Astrocyte (in vitro differentiated cells and primary cell): ENCODE measurements at regions not wholly inside any gene's neighbourhood (a gene's known extent, or its start where the extent isn't known, plus 50 kb on each side); places are given as distances from the start of the nearest gene placed in this dataset.
"Not testable (repeated sequence)": the region's sequence is repeated elsewhere in the genome, so short reads cannot be mapped to it uniquely, and the experiment has no call there.

Experiments
- DNase-seq: peaks from one replicate; pipeline ENCODE4 v3.0.0-alpha.2; 2010; ENCODE audit warnings: low read depth
- FAIRE-seq: peaks from 2 replicates; lab custom pipeline; 2011; peaks lifted over from hg19 to GRCh38; lab: Jason Lieb, UNC
- H2AFZ ChIP-seq: 2 replicates; pipeline ENCODE4 v1.6.0; 2012; ENCODE audit warnings: low read depth, low read length, inconsistent platforms
- H3K27ac ChIP-seq: 2 replicates; pipeline ENCODE4 v1.5.1; 2011; ENCODE audit warnings: low read depth, low read length, inconsistent platforms
- H3K27me3 ChIP-seq: 2 replicates; pipeline ENCODE4 v1.6.0; 2011; ENCODE audit warnings: low read length, inconsistent platforms; ENCODE audit not compliant: insufficient read depth
- H3K36me3 ChIP-seq: 2 replicates; pipeline ENCODE4 v1.5.1; 2011; ENCODE audit warnings: low read length, inconsistent platforms; ENCODE audit not compliant: insufficient read depth
- H3K4me1 ChIP-seq: 2 replicates; pipeline ENCODE4 v1.5.1; 2011; ENCODE audit warnings: low read length, inconsistent platforms; ENCODE audit not compliant: insufficient read depth
- H3K4me2 ChIP-seq: 2 replicates; pipeline ENCODE4 v1.6.0; 2012; ENCODE audit warnings: low read length, inconsistent platforms
- H3K4me3 ChIP-seq: 2 replicates; pipeline ENCODE4 v1.5.1; 2011; ENCODE audit warnings: low read depth, mild to moderate bottlenecking, low read length, inconsistent platforms; ENCODE audit not compliant: insufficient read depth
- H3K79me2 ChIP-seq: 2 replicates; pipeline ENCODE4 v1.6.0; 2012; ENCODE audit warnings: mild to moderate bottlenecking, low read length, inconsistent platforms; ENCODE audit not compliant: insufficient read depth
- H3K9ac ChIP-seq: 2 replicates; pipeline ENCODE4 v1.6.0; 2012; ENCODE audit warnings: mild to moderate bottlenecking, low read length, inconsistent platforms
- H3K9me3 ChIP-seq: 2 replicates; pipeline ENCODE4 v1.5.1; 2012; ENCODE audit warnings: low read depth, mild to moderate bottlenecking, low read length, inconsistent platforms; ENCODE audit not compliant: insufficient read depth
- H4K20me1 ChIP-seq: 2 replicates; pipeline ENCODE4 v1.6.0; 2012; ENCODE audit warnings: low read length, inconsistent platforms; ENCODE audit not compliant: insufficient read depth
- H3K27ac Mint-ChIP-seq: one replicate; pipeline ENCODE4 v1.8.0; 2021; ENCODE audit warnings: mild to moderate bottlenecking, mixed read lengths; ENCODE audit not compliant: unreplicated experiment
- H3K27me3 Mint-ChIP-seq: one replicate; pipeline ENCODE4 v1.8.0; 2021; ENCODE audit warnings: low read depth, mixed read lengths; ENCODE audit not compliant: unreplicated experiment
- H3K36me3 Mint-ChIP-seq: one replicate; pipeline ENCODE4 v1.8.0; 2021; ENCODE audit warnings: low read depth, mixed read lengths; ENCODE audit not compliant: unreplicated experiment
- H3K4me1 Mint-ChIP-seq: one replicate; pipeline ENCODE4 v1.8.0; 2021; ENCODE audit warnings: low read depth, mixed read lengths; ENCODE audit not compliant: unreplicated experiment
- H3K4me3 Mint-ChIP-seq: one replicate; pipeline ENCODE4 v1.8.0; 2021; ENCODE audit warnings: mild to moderate bottlenecking, moderate library complexity, mixed read lengths; ENCODE audit not compliant: unreplicated experiment
- H3K9me3 Mint-ChIP-seq: one replicate; pipeline ENCODE4 v1.8.0; 2021; ENCODE audit warnings: mild to moderate bottlenecking, mixed read lengths; ENCODE audit not compliant: unreplicated experiment
- CTCF ChIP-seq: IDR thresholded peaks from 2 replicates; pipeline ENCODE4 v1.5.1; 2011; ENCODE audit warnings: low read depth, mild to moderate bottlenecking, inconsistent platforms, low read length, moderate library complexity; ENCODE audit not compliant: insufficient read depth
- EZH2 ChIP-seq: IDR thresholded peaks from 2 replicates; pipeline ENCODE4 v1.6.1; 2012; ENCODE audit warnings: mild to moderate bottlenecking, low read length, inconsistent platforms; ENCODE audit not compliant: insufficient read depth

DNA sequence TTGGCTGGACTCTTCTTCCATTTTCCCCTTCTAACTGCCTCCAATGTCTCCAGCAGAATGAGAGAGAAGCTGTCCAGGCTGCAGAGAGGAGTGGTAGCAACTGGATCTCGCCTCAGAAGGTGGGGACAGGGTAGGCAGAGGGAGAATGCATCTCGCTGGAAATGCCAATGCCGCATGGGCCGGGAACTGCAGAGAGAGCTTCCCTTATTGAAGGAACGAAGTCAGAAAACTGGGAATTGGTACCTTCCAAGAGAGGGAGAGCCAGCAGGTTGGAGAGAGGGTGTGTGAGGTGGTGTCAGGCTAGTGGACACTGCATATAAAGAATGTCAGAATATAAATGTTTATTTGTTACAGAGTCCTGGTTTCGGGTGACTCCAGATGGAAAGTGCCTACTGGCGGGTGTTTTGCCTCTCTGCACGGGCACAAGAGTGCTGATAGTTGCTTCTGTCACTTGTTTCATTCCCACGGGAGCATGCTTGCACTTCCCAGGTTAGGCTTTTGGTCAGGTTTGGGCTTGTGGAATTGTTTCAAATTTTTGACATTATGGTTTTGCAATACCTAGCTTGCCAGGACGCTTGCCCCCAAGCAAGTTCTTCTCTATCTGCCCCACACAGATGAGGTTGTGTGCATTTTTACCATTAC, 156.8 kb upstream of the STS start:
- Mint-ChIP-seq H3K27ac (no peak overlapping the region), H3K4me1 (no peaks in the 10 kb centered on the region), H3K36me3 (no peaks in the 10 kb centered on the region), H3K27me3 (no peaks in the 10 kb centered on the region), H3K9me3 (no peaks in the 10 kb centered on the region), H3K4me3 (no peak overlapping the region)
- no peaks in the 10 kb centered on the region for H3K36me3 ChIP-seq
- H3K79me2 ChIP-seq = no peaks in the 10 kb centered on the region
- H3K9me3 ChIP-seq = no peaks in the 10 kb centered on the region
- H3K4me3 ChIP-seq = no peak overlapping the region
- H3K9ac ChIP-seq = no peak overlapping the region
- FAIRE-seq (no peak), DNase-seq (no peak)
- H4K20me1 ChIP-seq = no peaks in the 10 kb centered on the region
- no peak overlapping the region for H2AFZ ChIP-seq
- H3K27ac ChIP-seq = no peak overlapping the region
- no peaks in the 10 kb centered on the region for H3K27me3 ChIP-seq
- no peaks in the 10 kb centered on the region for H3K4me1 ChIP-seq
- TF ChIP-seq CTCF (no peak), EZH2 (no peak)
- no peak overlapping the region for H3K4me2 ChIP-seq

- Mint-ChIP-seq H3K4me1 (no peaks in the 10 kb centered on the region), H3K4me3 (no peak overlapping the region), H3K27me3 (no peaks in the 10 kb centered on the region), H3K27ac (no peak overlapping the region), H3K36me3 (no peaks in the 10 kb centered on the region), H3K9me3 (no peaks in the 10 kb centered on the region)
- Histone ChIP-seq H2AFZ (no peak overlapping the region), H3K4me1 (no peaks in the 10 kb centered on the region), H3K9ac (no peak overlapping the region), H3K27me3 (no peaks in the 10 kb centered on the region), H3K36me3 (no peaks in the 10 kb centered on the region), H3K27ac (no peak overlapping the region), H3K9me3 (no peaks in the 10 kb centered on the region), H3K4me3 (no peak overlapping the region), H3K4me2 (no peak overlapping the region), H3K79me2 (no peaks in the 10 kb centered on the region), H4K20me1 (no peaks in the 10 kb centered on the region)
- TF ChIP-seq CTCF = no peak
- no peak for TF ChIP-seq EZH2
- no peak for DNase-seq
- no peak for FAIRE-seq
Measured at GRCh38 chrX:6989858-6990257, 157.7 kb upstream of the STS start.

- H3K4me1 ChIP-seq, H3K4me1 Mint-ChIP-seq, H3K4me3 ChIP-seq, H3K36me3 Mint-ChIP-seq, H3K9me3 Mint-ChIP-seq, H4K20me1 ChIP-seq, H3K27ac Mint-ChIP-seq, H3K9ac ChIP-seq, H3K36me3 ChIP-seq, H3K27ac ChIP-seq, DNase-seq, H3K27me3 Mint-ChIP-seq, H3K27me3 ChIP-seq, H3K79me2 ChIP-seq, H3K4me2 ChIP-seq, H2AFZ ChIP-seq, H3K4me3 Mint-ChIP-seq, H3K9me3 ChIP-seq: not testable (repeated sequence)
- FAIRE-seq = peak; percentile 76
Measured at GRCh38 chrX:6988694-6989093, 158.8 kb upstream of the STS start.
